ENCODE measurements at regions not wholly inside any gene's neighbourhood (a gene's known extent, or its start where the extent isn't known, plus 50 kb on each side); places are given as distances from the start of the nearest gene placed in this dataset.

- no peak for TF ChIP-seq CTCF (IDR thresholded peaks at IDR 0.05)
- TF ChIP-seq POLR2A (IDR thresholded peaks at IDR 0.05), result no peak
- no peak for TF ChIP-seq EP300 (IDR thresholded peaks at IDR 0.05)
- TF ChIP-seq POLR2AphosphoS5 (IDR thresholded peaks at IDR 0.05), result no peak
These were observed 473.6 kb upstream of the ZP4 start for GRCh38 chr1:238364214-238364892.

All from sigmoid colon (tissue), 4 donors.